ENCODE measurements at regions not wholly inside any gene's neighbourhood (a gene's known extent, or its start where the extent isn't known, plus 50 kb on each side); places are given as distances from the start of the nearest gene placed in this dataset.

DNA sequence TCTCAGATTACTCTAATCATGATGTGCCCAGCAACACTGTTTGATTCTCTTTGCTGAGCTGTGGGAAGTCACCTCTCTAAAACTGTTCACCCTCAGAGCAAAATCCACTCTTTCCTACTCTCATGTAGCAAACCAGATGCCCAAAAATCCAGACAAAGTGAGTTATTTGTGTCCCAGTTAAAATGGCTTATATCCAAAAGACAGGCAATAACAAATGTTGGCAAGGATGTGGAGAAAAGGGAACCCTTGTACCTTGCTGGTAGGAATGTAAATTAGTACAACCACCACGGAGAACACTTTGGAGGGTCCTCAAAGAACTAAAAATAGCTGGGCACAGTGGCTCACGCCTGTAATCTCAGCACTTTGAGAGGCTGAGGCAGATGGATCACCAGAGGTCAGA, 384.0 kb downstream of the HHIPL2 start:
- TF ChIP-seq CTCF (IDR thresholded peaks at IDR 0.05) (no peak), POLR2A (IDR thresholded peaks at IDR 0.05) (no peak), POLR2AphosphoS5 (IDR thresholded peaks at IDR 0.05) (no peak)

All from prostate gland (tissue), 2 donors.